ENCODE measurements at regions not wholly inside any gene's neighbourhood (a gene's known extent, or its start where the extent isn't known, plus 50 kb on each side); places are given as distances from the start of the nearest gene placed in this dataset.

DNA sequence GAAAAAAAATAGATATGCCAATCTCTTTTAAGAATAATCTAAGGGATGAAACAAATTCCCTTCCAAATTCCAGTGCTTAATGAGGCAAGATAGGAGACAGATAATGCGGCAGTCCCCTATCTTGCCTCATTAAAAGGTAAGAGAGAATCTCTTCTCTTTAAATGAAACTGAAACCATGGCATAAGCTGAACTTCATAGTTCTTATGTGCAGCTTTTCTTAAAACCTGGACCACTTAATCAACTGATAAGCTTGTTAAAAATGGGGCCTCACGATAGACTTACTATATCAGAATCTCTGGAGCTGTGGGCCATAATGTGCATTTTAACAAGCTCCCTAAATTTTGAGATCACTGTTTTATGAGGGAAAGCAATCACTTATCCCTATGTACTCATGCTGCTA lies 79.2 kb downstream of the NIBAN1 start:
- TF ChIP-seq, protein P1, sequence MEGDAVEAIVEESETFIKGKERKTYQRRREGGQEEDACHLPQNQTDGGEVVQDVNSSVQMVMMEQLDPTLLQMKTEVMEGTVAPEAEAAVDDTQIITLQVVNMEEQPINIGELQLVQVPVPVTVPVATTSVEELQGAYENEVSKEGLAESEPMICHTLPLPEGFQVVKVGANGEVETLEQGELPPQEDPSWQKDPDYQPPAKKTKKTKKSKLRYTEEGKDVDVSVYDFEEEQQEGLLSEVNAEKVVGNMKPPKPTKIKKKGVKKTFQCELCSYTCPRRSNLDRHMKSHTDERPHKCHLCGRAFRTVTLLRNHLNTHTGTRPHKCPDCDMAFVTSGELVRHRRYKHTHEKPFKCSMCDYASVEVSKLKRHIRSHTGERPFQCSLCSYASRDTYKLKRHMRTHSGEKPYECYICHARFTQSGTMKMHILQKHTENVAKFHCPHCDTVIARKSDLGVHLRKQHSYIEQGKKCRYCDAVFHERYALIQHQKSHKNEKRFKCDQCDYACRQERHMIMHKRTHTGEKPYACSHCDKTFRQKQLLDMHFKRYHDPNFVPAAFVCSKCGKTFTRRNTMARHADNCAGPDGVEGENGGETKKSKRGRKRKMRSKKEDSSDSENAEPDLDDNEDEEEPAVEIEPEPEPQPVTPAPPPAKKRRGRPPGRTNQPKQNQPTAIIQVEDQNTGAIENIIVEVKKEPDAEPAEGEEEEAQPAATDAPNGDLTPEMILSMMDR (IDR thresholded peaks at IDR 0.05; ENCODE audit: low read length): no peak
- no peak for TF ChIP-seq EZH2phosphoT487 (IDR thresholded peaks at IDR 0.05; ENCODE audit: low read length)
